CD4-positive, alpha-beta T cell treated with Interleukin-17A for 1 hour (primary cell): ENCODE measurements at regions not wholly inside any gene's neighbourhood (a gene's known extent, or its start where the extent isn't known, plus 50 kb on each side); places are given as distances from the start of the nearest gene placed in this dataset.

Source experiments
- DNase-seq: peaks from one replicate; pipeline ENCODE4 v3.0.0-alpha.2; 2020

DNA sequence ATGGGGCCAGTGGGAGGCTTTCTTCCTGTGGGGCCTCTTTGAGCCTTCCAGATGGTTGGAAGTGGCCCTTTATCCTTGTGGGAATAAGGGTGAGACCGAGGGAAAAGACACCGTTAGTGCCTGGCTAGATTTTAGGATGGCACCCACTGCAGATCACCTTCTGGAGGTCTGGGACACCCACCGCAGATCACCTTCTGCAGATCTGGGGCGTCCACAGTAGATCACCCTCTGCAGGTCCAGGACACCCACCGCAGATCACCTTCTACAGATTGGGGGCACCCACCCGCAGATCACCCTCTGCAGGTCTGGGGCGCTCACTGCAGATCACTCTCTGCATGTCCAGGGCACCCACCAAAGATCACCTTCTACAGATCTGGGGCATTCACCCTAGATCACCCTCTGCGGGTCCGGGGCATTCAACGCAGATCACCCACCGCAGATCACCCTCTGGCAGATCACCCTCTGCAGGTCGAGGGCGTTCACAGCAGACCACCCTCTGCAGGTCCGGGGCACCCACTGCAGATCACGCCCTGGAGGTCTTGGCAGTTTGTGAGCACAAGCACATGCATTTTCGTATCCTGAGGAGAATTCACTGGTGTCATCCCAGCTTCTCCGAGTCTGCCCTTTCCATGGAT, 153.4 kb upstream of the TSHZ3 start:
- no peak for DNase-seq

DNA sequence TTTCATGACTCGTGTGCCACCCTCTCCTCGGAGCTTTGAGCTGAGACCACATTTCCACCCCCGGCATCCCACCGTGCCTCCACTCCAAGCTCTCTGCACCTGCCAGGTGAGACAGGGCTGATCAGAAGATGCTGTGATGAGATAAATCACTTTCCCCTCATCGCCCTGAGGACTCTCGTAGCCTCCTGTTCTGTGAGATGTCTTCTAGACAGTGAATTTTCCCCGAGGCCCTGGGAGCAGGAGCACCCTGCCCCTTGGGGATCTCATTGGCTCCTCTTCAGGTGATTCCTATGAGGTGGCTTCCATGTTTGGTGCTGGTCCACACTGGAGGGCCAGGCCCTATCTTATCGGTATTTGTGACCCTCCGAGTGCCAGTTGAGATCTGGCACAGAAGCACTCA, 154.0 kb upstream of the TSHZ3 start:
- no peak for DNase-seq

DNA sequence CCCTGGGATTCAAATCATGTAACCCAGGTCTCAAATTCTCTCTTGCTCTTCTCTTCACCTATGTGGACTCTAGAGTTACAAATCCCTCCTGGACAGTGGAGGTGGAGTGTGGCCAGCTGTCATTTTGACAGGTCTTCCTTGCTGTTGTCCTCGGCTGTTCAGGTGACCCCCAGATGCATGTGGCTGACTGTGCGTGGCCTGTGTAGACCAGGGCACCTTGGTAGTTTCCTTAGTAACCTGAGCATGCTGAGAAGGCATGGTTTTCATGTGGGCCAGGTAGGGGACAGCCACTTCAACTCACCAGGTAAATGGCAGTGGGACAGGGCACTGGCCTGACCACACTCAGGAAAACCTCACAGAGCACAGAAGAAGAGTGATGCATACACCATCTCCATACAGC, 155.0 kb upstream of the TSHZ3 start:
- DNase-seq = no peak

DNA sequence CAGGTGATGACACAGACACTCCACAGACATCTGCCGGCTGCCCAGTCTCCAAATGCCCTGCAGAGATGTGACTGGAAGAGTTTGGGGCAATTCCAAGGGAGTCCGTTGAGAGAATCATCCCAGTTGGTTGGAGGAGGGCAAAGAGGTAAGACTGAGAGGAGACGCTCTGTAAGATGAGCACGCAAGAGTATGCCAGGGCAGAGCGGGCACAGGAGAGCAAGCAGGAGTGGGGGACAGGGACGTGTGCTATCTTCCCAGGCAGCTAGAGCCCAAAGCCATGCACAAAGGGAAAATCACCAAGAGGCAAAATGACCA, 156.3 kb upstream of the TSHZ3 start:
- no peak for DNase-seq

DNA sequence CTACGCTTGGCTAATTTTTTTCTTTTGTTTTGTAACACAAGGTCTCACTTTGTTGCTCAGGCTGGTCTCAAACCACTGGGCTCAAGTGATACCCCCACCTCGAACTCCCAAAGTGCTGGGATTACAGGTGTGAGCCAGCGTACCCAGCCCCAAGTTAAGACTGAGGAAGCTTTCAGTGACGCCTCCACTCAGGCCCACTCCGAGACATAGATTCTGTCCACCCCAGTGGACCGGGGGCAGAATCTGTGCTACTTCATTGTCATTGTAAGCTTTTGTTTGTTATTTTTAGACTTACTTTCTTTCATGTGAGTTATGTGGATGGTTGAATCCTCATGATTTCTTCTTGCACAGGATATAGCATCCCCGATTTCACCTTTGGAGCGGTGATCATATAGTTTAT, 156.9 kb upstream of the TSHZ3 start:
- DNase-seq = no peak

DNA sequence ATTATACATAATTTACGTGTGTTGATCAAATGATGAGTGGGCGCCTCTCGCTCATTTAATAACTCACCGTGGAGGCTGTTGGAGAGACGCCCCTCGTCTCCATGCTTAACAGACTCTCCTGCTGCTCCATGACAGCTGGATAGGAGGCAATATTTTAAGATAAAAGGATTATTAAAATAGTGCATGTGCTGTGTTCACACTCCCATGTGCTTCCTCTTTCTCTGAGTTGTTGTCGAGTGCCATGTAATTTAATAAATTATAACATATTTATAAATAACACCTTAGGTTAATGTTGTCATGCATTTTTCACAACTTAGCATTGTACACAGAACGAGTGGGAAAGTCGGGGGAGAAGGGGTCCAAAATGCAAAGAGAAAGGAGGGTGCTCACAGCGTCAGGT, 161.4 kb upstream of the TSHZ3 start:
- no peak for DNase-seq

DNA sequence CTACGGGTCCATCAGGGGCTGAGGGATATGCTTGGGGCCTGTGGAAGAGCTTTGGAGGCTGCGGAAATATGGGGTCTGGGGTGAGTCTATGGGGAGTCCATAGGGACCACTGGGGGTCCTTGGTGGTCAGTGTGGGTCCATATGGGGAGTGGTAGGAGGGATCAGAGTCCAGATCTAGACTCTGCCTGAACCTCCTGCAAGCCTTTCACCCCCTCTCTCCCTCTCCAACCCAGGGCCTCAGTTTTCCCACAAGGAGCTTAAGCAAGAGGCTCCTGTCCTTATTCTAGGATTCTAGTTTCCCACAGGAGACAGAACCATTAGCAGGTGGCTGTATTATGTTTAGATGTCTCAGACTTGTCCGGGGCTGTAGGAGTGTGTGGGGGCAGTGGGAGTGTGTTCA, 161.9 kb upstream of the TSHZ3 start:
- DNase-seq = no peak

DNA sequence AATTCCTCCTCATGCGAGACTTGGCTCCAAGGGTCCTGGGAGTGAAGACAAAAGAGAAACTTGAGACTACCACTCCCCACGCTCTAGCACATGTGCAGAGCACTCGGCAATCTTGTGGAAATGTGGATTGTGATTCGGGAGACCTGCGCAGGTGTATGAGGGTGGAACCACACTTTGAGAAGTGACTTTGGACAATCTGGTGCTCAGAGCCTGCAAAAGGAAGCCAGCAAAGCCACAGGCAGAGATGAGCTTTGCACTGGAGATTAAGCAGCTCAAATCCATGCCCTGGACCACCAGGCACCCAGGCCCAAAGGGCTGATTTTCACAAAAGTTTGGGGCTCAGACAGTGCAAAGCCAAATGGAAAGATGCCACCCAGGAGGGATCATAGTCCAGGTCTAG, 162.5 kb upstream of the TSHZ3 start:
- DNase-seq = no peak

DNA sequence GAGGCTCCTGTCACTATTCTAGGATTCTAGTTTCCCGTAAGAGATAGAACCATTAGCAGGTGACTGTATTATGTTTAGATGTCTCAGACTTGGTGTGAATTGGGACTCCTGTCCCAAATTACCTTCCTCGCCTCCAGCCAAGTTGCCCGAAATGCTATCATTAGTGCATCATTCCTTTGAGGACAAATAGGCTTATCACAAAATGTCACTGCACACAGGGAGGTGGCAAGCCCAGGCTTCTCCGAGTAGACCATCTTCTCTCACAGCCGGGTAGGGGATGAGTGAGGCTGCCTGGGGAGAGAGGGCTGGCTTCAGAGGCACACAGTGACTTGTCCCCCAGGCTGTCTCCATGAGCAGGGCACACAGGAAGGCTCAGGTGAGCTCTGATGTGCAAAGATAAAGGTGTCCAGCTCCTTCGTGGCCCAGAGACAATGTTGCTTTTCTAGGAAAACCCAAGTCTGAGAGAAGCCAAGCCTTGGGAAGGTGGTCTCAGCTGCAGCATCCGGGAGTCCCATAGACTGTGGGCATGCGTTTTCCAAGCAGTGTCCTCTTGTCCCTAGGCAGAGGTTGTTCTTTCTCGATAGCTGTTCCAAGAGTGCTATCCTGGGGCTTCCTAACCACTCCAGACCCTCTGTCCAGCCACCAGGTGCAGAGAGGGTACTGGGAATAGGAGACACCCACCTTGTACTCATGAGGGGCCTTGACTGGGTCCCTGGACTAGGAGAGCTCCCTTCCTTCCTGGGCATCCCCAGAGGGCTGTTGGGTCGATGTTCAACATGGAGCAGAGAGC, 163.1 kb upstream of the TSHZ3 start:
- no peak for DNase-seq

DNA sequence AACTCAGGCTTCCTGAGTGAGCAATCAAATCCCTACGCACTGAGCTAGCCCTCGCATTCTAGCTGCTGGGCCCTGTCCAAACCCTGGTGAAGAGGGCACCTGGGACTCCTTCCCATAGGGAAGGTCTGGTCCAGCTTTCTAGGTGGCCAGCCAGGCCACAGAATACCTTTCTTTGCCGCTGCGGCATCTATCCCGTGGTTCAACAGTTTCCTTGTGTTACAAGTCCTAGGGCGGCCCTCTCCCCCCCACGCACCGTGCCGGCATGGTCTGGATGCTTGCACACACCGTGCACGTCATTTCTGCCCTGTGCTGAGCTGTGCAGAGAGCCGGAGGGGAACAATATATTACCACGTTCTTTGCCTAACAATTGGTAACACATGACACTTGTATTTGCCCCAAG, 164.6 kb upstream of the TSHZ3 start:
- DNase-seq = no peak

DNA sequence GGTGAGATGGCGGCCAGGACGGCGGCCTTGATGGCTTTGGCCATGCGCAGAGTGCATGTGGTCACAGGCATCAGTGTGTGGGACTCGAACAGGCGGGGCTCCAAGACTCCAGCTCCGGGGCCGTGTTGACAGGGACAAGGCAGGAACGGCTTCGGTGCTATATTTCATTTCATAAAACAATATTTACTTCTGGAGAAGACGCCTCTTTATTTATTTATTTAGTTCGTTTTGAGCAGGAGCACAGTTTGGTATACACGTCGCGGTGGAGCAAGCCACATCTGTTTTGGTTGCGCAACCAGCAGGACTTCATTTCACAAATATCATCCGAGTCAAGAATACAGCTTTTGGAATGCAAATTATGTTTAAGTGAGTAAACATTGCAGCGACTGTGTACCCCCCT, 166.7 kb upstream of the TSHZ3 start:
- no peak for DNase-seq

DNA sequence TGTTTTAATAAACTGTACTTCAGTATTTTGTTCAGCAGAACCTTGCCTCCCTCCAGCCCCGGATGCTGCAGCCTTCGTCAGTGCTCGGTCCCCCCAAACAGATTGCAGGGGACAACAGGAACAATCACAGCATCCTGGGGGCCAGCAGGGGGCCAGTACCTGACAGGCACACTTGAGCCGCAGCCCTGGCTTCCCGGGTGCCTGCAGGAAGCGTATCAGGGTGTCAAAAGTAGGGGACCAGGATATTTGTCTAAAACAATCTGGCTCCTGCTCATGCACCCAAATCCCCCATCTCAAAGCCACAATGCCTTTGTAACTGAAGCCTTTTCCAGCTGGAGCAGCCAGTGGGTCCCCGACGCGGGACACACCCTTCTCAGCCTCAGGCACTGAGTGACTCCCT, 167.5 kb upstream of the TSHZ3 start:
- no peak for DNase-seq

DNA sequence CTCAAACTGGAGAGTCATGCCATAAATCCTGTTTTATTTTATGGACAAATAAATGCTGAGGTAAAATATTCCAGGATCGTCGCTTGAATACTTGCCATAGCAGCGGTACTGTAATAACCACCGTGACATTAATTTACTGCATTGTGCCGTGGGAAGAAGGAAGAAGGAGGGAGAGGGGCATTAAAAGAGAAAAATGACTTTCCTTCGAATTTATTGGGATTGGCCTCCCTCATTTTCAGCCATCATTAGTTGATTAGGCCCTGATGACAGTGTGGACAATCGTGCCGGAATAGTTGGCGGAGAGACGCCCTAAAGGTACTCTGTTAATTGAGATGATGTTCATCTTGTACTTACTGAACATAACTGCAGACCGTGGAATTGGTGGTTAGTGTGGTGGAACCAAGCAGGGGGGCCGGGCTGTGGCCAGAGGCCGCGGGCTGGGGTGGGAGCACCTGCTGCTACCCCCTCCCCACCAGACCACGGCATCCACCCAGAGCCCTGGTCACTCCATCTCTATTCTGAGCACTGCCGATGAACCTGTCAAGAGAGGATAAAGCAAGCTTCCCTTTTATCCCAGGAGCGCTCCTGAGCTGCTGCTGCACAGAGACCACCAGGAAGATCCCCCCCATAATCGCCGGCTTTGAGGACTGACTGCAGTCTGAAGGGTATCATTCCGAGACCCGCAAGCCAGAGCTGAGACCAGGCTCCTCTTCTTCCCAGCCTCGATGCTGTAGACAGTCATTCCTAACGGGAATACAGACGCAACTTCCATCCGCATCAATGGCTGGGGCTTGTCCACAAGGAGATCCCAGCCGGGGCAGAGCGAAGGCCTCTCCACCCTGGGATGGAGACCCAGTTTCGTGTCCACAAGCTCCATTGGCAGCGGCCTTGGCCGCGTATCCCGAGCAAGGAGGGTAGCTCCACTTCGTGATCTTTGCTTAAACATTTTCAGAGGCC, 168.3 kb upstream of the TSHZ3 start:
- DNase-seq = no peak

DNA sequence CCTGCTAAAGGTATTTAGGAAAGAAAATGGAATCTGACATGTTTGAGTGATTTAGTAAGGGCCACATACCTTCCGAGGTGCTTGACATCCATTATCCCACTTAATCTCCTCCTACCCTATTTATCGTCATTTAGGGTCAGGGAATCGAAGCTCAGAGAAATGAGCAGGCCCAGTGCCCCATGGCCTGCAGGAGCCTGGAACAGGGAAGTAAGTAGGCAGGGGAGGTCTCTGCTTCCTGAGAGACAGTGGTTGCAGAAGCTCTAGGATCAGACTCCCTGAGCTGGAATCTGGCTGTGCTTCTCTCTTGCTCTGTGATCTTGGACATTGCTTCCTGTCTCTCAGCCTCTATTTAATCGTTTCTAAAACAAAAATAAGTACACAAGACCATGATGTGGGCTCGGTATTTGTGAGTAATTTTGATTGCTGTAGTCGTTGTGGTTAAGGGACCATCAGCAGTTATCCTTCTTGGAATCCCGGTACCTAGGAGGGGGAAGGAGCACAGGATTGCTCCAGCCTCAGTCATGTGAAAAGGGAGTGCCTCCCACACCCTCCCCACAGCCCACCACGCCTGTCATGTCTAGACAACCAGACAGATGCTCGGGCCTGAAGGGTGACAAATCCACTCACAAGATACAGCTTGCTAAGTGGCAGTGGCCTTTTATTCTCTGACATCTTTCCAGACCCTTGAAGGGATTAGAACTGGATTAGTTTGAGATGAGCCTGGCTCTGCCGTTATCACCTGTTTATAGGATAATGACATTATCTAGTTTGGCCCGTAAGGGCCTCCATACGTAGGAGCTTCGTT, 169.2 kb upstream of the TSHZ3 start:
- DNase-seq = no peak

DNA sequence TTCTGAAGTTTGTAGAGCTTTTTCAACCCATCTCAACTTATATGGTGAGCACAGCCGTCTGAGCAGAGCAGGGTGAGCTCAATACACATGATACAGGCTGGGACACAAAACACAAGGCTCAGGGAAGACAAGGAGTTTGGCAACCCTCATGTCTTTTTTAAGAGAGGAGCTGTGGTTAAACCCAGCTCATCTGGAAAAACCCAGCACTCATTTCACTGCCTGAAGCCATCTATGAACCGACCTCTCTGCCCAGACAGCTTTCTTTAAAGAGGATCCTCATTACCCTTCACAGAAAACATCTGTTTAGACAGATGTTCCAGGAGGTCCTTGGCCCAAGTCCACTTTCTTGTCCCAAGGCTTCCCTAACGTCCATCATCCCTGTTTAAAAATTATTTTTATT, 170.0 kb upstream of the TSHZ3 start:
- DNase-seq = no peak

DNA sequence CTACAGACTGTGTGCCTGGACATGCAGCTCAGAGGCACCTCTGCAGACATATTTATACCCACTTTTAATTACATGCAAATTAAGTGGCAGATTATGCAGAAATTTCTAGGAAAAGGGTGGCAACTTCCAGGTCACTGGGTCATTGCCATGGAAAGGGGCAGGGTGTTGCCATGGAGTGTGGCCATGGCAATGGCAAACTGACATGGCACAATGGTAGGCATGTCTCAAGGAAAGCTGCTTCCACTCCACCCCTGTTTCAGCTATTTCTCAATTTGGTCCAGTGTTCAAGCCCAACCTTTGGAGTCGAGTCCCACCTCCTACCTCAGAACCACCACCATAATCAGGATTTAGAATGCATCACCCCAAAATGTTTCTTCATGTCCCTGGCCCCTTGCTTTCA, 170.7 kb upstream of the TSHZ3 start:
- DNase-seq = no peak

DNA sequence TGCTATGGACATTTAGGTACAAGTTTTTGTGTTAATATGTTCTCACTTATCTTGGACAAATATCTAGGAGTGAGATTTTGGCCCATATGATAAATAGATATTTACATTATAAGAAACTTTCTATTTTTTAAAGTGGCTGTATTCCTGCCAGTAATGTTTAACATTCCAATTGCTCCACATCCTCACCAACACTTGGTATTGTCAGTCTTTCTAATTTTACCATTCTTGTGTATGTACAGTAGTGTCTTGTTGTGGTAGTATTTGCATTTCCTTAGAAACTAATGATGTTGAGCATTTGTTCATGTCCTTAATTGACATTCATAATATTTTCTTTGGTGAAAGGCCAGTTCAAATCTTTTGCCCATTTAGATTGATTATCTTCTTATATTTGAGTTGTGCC, 171.4 kb upstream of the TSHZ3 start:
- DNase-seq = no peak

DNA sequence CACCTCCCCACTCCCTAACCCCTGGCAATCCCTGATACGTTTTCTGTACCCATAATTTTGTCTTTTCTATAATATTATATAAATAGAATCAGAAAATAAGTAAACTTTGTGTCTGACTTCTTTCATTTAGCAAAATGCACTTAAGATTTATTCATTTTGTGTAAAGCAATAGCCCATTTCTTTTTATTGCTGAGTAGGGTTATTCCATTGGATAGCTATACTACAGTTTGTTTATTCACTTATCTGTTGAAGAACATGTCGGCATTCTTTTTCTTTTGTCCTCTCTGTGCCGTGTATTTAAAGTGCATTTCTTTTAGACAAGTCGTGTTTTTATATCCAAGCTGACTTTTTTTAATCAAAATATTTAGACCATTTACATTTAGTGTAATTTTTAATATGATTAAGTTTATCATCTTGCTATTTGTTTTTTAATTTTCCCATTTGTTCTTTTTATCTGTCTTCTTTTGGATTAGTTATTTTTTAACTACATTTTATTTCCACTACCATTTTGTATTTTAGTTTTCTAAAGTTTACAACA, 176.4 kb upstream of the TSHZ3 start:
- DNase-seq = no peak

DNA sequence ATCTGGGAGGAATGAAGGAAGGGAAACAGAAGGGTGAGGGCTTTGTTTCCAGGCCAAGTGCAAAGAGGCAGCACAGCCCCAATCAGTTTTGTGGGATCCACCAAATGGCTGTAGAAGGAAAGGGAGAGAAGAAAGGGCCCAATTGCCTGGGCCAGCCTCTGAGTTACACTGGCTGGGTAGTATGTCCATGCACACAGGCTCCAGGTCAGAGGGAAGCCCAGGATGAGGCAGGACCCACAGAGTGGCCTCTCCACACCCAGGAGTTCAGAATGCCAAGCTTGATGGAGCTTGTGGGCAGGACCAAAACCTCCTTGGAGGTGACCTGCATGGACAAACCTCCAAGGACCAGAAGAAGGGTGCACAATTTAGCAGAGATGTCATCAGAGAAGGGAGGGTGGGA, 178.2 kb upstream of the TSHZ3 start:
- DNase-seq = no peak

DNA sequence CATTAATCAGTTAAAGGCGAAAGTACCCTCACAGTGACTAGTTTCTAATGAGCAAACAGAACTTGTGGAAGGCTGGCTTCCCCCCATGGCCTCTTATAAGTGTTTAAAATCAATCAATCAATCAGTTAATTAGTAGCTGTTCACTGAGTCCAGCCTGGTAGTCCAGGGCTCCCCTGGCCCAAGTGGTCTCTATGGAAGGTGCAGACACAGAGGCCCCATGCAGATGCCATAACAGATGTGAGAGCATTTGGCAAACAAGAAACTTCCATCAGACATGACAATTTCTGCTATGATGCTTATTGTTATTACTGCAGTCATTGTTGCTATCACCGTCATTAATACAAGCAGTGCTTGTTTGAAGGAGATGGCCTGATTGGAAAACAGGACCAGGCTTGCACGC, 179.0 kb upstream of the TSHZ3 start:
- no peak for DNase-seq

DNA sequence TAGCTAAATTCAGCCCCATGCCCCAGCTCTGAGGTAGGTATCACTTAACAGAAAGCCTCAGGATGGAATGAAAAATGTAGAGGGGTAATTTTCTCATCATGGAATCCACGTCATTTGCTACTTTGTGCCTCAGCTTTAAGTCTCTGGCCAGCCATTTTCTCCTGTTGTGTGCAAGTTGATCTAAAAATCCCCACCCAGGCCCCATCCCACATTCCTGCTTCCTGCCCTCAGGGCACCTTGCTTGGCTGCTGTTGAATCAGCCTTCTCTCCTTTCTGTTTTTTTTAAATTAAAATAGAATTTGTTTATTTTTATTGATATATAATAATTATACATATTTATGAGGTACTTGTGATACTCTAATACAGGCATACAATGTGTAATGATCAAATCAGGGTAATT, 179.9 kb upstream of the TSHZ3 start:
- no peak for DNase-seq

DNA sequence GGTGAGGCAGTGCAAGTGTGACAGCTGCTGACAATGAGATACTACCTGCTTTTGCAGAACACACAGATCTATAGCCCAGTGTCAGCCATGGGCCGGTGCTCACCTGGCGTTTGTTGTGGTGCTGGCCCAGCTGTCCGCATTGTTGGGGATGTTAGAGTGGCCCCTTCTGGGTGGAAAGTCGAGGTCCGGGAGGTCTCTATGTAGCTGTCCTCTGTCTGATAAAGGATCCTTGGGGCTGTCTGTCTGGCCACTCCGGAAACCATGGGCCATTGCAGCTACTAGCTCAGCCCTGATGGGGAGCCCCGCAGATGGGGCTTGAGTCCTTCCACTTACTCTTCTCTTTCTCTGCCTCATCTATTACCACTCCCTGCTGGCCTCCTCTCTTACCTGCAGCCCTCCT, 181.5 kb upstream of the TSHZ3 start:
- no peak for DNase-seq

DNA sequence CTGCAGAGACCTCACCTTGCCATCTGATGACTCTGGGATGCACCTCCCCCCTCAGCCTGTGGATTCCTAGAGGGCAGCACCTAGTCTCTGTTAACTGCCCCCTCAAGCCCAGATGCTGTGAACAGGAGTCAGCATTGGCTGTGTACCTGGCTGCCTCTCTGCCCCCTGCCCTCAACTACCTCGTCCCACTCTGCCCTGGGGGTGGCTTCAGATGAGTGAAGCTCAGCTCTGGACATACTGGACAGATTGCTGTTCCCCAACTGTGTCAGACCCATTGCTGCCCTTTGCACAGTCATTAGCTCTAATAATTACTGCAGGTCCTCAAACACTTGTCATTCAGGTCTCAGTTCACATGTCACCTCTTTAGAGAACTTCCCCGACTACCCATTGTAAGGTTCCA, 182.1 kb upstream of the TSHZ3 start:
- no peak for DNase-seq
